ENCODE measurements at regions not wholly inside any gene's neighbourhood (a gene's known extent, or its start where the extent isn't known, plus 50 kb on each side); places are given as distances from the start of the nearest gene placed in this dataset.

DNA sequence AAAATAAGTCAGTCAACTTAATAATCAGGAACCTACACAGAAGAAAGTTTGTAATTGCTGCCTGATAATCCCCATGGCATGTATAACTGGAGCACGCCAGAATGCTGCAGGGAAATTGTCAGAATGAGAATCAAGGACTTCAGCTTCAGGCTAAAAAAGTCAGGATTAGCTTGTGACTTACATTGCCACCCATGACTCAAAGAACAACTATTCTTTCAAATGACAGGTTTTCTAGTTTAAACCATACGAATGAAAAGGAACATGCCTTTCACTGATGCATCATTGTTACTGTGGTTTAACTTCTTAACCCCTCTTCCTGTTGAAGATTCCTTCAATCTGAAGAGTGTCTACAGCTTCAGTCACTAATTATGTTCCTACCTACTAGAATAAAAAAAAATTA, 112.4 kb downstream of the ISL1 start:
- CTCF ChIA-PET = interaction anchor here (0.6 kb wide), 1 partner anchor 186 kb away, joined by 3 read pairs; no protein-coding TSS in a partner anchor
- POLR2A ChIA-PET = no interaction called here
- Histone ChIP-seq H3K27ac (ENCODE audit: insufficient read depth in 1 of 2, low read depth in 1 of 2, low read length in 2 of 2, poor library complexity in 1 of 2, severe bottlenecking in 2 of 2) (no peak overlapping the region), H3K4me3 (ENCODE audit: control insufficient read depth in 1 of 7, extremely low read depth in 1 of 7, insufficient read depth in 4 of 7, low read depth in 2 of 7, low read length in 6 of 7) (no peak overlapping the region), H3K27me3 (replicated peaks in 2 of 5; ENCODE audit: control insufficient read depth in 4 of 5, insufficient read depth in 5 of 5, low read length in 4 of 5) (no peaks in the 10 kb centered on the region), H3K9me3 (ENCODE audit: control extremely low read depth in 1 of 5, control insufficient read depth in 4 of 5, insufficient read depth in 2 of 5, low read depth in 1 of 5, low read length in 4 of 5) (no peaks in the 10 kb centered on the region), H3K4me1 (ENCODE audit: control extremely low read depth in 1 of 4, control insufficient read depth in 4 of 4, insufficient read depth in 4 of 4, low read length in 3 of 4) (no peaks in the 10 kb centered on the region), H3K36me3 (ENCODE audit: control insufficient read depth in 4 of 4, insufficient read depth in 4 of 4, low read length in 3 of 4) (no peaks in the 10 kb centered on the region)
- WGBS (ENCODE audit: insufficient coverage) = 57% methylated on average over 2 of the region's 2 CpGs
- no peak for DNase-seq

DNA sequence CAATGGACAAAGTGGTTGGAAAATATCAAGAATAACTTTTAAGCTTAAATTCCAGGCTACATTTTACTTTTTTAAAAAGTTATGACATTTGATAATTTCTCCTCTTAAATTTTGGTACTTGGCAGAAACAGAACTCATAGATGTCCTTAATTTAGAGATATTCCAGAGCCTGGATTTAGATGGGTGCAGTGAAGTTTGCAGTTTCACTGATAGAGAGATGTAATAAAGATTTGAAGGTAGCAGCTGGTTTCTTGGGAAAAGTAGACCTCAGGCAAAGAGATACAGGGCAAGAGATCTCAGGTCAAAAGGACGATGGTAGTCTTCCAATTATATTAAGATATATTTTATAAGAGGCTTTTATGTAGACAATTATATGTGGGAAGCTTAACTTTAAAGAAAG, 134.6 kb downstream of the ISL1 start:
- CTCF ChIA-PET = no interaction called here

DNA sequence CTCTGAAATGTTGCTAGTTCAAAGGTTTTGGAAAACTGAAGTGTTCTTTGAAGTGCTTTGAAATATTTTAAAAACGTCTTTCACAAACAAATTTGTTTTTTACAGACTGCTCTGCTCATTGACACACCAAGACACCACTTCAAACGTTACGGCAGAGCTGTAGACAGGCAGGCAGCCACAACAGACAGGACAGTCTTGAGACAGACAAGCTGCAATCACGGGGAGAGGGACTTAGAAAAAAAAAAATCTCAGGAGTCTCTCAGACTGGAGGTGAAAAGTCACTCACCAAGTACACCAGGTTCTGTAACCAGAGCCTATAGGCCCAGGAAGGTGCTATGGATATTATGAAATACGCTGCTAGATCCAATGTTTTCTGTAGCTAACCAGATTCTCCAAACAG, 135.4 kb downstream of the ISL1 start:
- DNase-seq = no peak
- Histone ChIP-seq H3K36me3 (ENCODE audit: control insufficient read depth in 4 of 4, insufficient read depth in 4 of 4, low read length in 3 of 4) (no peaks in the 10 kb centered on the region), H3K4me1 (ENCODE audit: control extremely low read depth in 1 of 4, control insufficient read depth in 4 of 4, insufficient read depth in 4 of 4, low read length in 3 of 4) (no peaks in the 10 kb centered on the region), H3K4me3 (ENCODE audit: control insufficient read depth in 1 of 7, extremely low read depth in 1 of 7, insufficient read depth in 4 of 7, low read depth in 2 of 7, low read length in 6 of 7) (no peak overlapping the region), H3K9me3 (ENCODE audit: control extremely low read depth in 1 of 5, control insufficient read depth in 4 of 5, insufficient read depth in 2 of 5, low read depth in 1 of 5, low read length in 4 of 5) (no peaks in the 10 kb centered on the region), H3K27me3 (replicated peaks in 2 of 5; ENCODE audit: control insufficient read depth in 4 of 5, insufficient read depth in 5 of 5, low read length in 4 of 5) (no peaks in the 10 kb centered on the region), H3K27ac (ENCODE audit: insufficient read depth in 1 of 2, low read depth in 1 of 2, low read length in 2 of 2, poor library complexity in 1 of 2, severe bottlenecking in 2 of 2) (no peak overlapping the region)
- 29% methylated on average over 3 of the region's 5 CpGs for WGBS (ENCODE audit: insufficient coverage)
- ChIA-PET POLR2A (no interaction called here), CTCF (no interaction called here)

More for the DNA sequence above, 134.6 kb downstream of the ISL1 start:
- no CpG with 5 or more reads among the region's 1 CpG for WGBS (ENCODE audit: insufficient coverage)
- no peaks in the 10 kb centered on the region for H3K27me3 ChIP-seq (replicated peaks in 2 of 5; ENCODE audit: control insufficient read depth in 4 of 5, insufficient read depth in 5 of 5, low read length in 4 of 5)
- POLR2A ChIA-PET = no interaction called here
- H3K4me1 ChIP-seq (ENCODE audit: control extremely low read depth in 1 of 4, control insufficient read depth in 4 of 4, insufficient read depth in 4 of 4, low read length in 3 of 4) = no peaks in the 10 kb centered on the region
- no peaks in the 10 kb centered on the region for H3K36me3 ChIP-seq (ENCODE audit: control insufficient read depth in 4 of 4, insufficient read depth in 4 of 4, low read length in 3 of 4)
- no peak for DNase-seq
- H3K27ac ChIP-seq (ENCODE audit: insufficient read depth in 1 of 2, low read depth in 1 of 2, low read length in 2 of 2, poor library complexity in 1 of 2, severe bottlenecking in 2 of 2) = no peak overlapping the region
- H3K9me3 ChIP-seq (ENCODE audit: control extremely low read depth in 1 of 5, control insufficient read depth in 4 of 5, insufficient read depth in 2 of 5, low read depth in 1 of 5, low read length in 4 of 5) = no peaks in the 10 kb centered on the region
- H3K4me3 ChIP-seq (ENCODE audit: control insufficient read depth in 1 of 7, extremely low read depth in 1 of 7, insufficient read depth in 4 of 7, low read depth in 2 of 7, low read length in 6 of 7) = no peak overlapping the region

DNA sequence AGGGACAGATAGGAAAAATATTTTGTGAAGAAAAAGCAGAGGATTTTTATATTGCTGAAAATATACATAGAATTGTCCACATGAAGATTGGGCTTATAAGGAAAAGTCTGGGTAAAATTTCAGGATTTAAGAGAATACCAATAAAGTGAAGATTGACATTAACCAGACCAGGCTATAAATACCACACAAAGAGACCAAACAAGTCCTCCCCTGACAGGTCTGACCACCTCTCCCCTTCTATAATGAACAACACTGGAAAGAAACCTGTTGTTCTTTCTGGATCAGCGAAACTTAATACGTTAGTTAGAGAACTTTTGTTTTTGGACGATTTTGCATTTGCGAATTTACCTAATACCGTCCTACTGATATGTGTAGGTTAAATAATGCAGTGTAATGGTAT, 138.3 kb downstream of the ISL1 start:
- Histone ChIP-seq H3K36me3 (ENCODE audit: control insufficient read depth in 4 of 4, insufficient read depth in 4 of 4, low read length in 3 of 4) (no peaks in the 10 kb centered on the region), H3K27me3 (replicated peaks in 2 of 5; ENCODE audit: control insufficient read depth in 4 of 5, insufficient read depth in 5 of 5, low read length in 4 of 5) (no peaks in the 10 kb centered on the region), H3K4me3 (ENCODE audit: control insufficient read depth in 1 of 7, extremely low read depth in 1 of 7, insufficient read depth in 4 of 7, low read depth in 2 of 7, low read length in 6 of 7) (no peak overlapping the region), H3K27ac (ENCODE audit: insufficient read depth in 1 of 2, low read depth in 1 of 2, low read length in 2 of 2, poor library complexity in 1 of 2, severe bottlenecking in 2 of 2) (no peak overlapping the region), H3K9me3 (ENCODE audit: control extremely low read depth in 1 of 5, control insufficient read depth in 4 of 5, insufficient read depth in 2 of 5, low read depth in 1 of 5, low read length in 4 of 5) (no peaks in the 10 kb centered on the region), H3K4me1 (ENCODE audit: control extremely low read depth in 1 of 4, control insufficient read depth in 4 of 4, insufficient read depth in 4 of 4, low read length in 3 of 4) (no peaks in the 10 kb centered on the region)
- ChIA-PET CTCF (no interaction called here), POLR2A (no interaction called here)
- WGBS (ENCODE audit: insufficient coverage) = no CpG with 5 or more reads among the region's 5 CpGs
- no peak for DNase-seq

DNA sequence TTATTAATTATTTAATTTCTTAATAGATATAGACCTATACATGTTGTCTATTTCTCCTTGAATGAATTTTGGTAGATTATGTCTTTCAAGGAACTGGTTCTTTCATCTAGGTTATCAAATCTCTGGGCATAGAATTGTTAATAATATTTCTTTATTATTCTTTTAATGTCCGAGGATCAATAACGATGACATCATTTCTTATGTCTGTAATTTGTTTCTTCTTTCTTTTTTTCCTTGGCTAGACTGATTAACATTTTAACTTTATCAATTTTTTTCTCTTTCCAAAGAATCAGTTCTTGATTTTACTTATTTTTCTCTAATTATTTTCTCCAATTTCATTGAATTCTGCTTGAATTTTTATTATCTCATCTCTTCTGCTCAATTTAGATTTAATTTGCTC, 156.0 kb downstream of the ISL1 start:
- WGBS (ENCODE audit: insufficient coverage) = no CpG with 5 or more reads among the region's 2 CpGs
- no peak overlapping the region for H3K4me3 ChIP-seq (ENCODE audit: control insufficient read depth in 1 of 7, extremely low read depth in 1 of 7, insufficient read depth in 4 of 7, low read depth in 2 of 7, low read length in 6 of 7)
- H3K9me3 ChIP-seq (ENCODE audit: control extremely low read depth in 1 of 5, control insufficient read depth in 4 of 5, insufficient read depth in 2 of 5, low read depth in 1 of 5, low read length in 4 of 5) = peaks cover 0 to 2% (median 0%) of the 10 kb centered on the region in 5 experiments
- POLR2A ChIA-PET = no interaction called here
- H3K4me1 ChIP-seq (ENCODE audit: control extremely low read depth in 1 of 4, control insufficient read depth in 4 of 4, insufficient read depth in 4 of 4, low read length in 3 of 4) = no peaks in the 10 kb centered on the region
- CTCF ChIA-PET = no interaction called here
- no peaks in the 10 kb centered on the region for H3K27me3 ChIP-seq (replicated peaks in 2 of 5; ENCODE audit: control insufficient read depth in 4 of 5, insufficient read depth in 5 of 5, low read length in 4 of 5)
- no peaks in the 10 kb centered on the region for H3K36me3 ChIP-seq (ENCODE audit: control insufficient read depth in 4 of 4, insufficient read depth in 4 of 4, low read length in 3 of 4)
- no peak overlapping the region for H3K27ac ChIP-seq (ENCODE audit: insufficient read depth in 1 of 2, low read depth in 1 of 2, low read length in 2 of 2, poor library complexity in 1 of 2, severe bottlenecking in 2 of 2)
- no peak for DNase-seq

DNA sequence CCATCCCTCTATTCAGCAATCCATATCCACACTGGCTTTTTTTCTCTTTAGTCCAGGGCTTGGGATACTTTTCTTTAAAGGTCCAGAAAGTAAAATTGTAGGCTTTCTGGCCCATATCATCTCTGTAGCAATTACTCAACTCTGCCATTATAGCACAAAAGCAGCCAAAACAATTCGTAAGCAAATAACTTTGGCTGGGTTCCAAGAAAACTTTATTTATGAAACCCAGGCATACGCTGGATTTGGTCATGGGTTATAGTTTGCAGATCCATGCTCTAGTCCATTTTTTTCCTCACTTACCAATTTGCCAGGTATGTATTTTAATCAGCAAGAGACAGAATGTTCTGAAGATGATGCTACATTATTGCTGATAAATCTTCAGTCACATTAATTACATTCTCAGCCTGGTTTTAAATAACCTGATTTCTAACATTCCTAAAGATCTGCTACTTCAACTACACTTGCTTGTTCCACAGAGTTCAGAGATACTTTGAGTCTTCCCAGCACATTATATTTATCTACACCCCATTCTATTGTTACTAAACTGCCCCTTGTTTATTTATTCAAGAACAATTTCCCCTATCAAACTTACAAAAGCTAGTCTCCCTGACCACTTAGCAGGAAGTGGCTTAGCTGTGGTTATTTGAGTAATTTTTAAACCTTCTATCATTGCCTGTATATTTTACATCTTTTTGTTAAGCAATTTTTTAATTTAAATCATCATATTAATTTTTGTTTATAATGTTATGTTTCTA, 161.0 kb downstream of the ISL1 start:
- POLR2A ChIA-PET = no interaction called here

DNA sequence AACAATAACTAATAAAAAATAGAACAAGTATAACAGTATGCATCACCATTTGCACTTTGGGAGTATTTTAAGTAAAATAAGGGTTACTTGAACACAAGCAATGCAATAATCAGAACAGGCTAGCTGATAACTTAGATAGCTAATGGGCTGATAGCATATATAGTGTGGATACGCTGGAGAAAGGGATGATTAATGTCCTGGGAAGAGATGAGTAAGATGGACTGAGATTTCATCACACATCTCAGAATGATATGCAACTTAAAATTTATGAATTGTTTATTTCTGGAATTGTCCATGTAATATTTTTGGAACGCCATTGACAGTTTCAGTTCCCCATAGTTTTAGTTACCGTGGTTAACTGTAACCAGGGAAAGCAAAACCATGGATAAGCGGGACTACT, 173.6 kb downstream of the ISL1 start:
- POLR2A ChIA-PET = no interaction called here
- no peak overlapping the region for H3K27ac ChIP-seq (ENCODE audit: insufficient read depth in 1 of 2, low read depth in 1 of 2, low read length in 2 of 2, poor library complexity in 1 of 2, severe bottlenecking in 2 of 2)
- CTCF ChIA-PET = no interaction called here
- no peaks in the 10 kb centered on the region for H3K27me3 ChIP-seq (replicated peaks in 2 of 5; ENCODE audit: control insufficient read depth in 4 of 5, insufficient read depth in 5 of 5, low read length in 4 of 5)
- H3K9me3 ChIP-seq (ENCODE audit: control extremely low read depth in 1 of 5, control insufficient read depth in 4 of 5, insufficient read depth in 2 of 5, low read depth in 1 of 5, low read length in 4 of 5) = no peaks in the 10 kb centered on the region
- DNase-seq = no peak
- no peaks in the 10 kb centered on the region for H3K4me1 ChIP-seq (ENCODE audit: control extremely low read depth in 1 of 4, control insufficient read depth in 4 of 4, insufficient read depth in 4 of 4, low read length in 3 of 4)
- H3K4me3 ChIP-seq (ENCODE audit: control insufficient read depth in 1 of 7, extremely low read depth in 1 of 7, insufficient read depth in 4 of 7, low read depth in 2 of 7, low read length in 6 of 7) = no peak overlapping the region
- no peaks in the 10 kb centered on the region for H3K36me3 ChIP-seq (ENCODE audit: control insufficient read depth in 4 of 4, insufficient read depth in 4 of 4, low read length in 3 of 4)
- WGBS (ENCODE audit: insufficient coverage) = no CpG with 5 or more reads among the region's 4 CpGs

More for the DNA sequence above, 161.0 kb downstream of the ISL1 start:
- H3K27me3 ChIP-seq (replicated peaks in 2 of 5; ENCODE audit: control insufficient read depth in 4 of 5, insufficient read depth in 5 of 5, low read length in 4 of 5) = no peaks in the 10 kb centered on the region
- H3K9me3 ChIP-seq (ENCODE audit: control extremely low read depth in 1 of 5, control insufficient read depth in 4 of 5, insufficient read depth in 2 of 5, low read depth in 1 of 5, low read length in 4 of 5) = no peaks in the 10 kb centered on the region
- no peak overlapping the region for H3K4me3 ChIP-seq (ENCODE audit: control insufficient read depth in 1 of 7, extremely low read depth in 1 of 7, insufficient read depth in 4 of 7, low read depth in 2 of 7, low read length in 6 of 7)
- H3K36me3 ChIP-seq (ENCODE audit: control insufficient read depth in 4 of 4, insufficient read depth in 4 of 4, low read length in 3 of 4) = no peaks in the 10 kb centered on the region
- DNase-seq = no peak
- H3K27ac ChIP-seq (ENCODE audit: insufficient read depth in 1 of 2, low read depth in 1 of 2, low read length in 2 of 2, poor library complexity in 1 of 2, severe bottlenecking in 2 of 2) = no peak overlapping the region
- WGBS (ENCODE audit: insufficient coverage) = no CpG with 5 or more reads among the region's 2 CpGs
- H3K4me1 ChIP-seq (ENCODE audit: control extremely low read depth in 1 of 4, control insufficient read depth in 4 of 4, insufficient read depth in 4 of 4, low read length in 3 of 4) = no peaks in the 10 kb centered on the region
- CTCF ChIA-PET = no interaction called here
